ENCODE measurements at regions not wholly inside any gene's neighbourhood (a gene's known extent, or its start where the extent isn't known, plus 50 kb on each side); places are given as distances from the start of the nearest gene placed in this dataset.
"Not testable (repeated sequence)": the region's sequence is repeated elsewhere in the genome, so short reads cannot be mapped to it uniquely, and the experiment has no call there.

DNA sequence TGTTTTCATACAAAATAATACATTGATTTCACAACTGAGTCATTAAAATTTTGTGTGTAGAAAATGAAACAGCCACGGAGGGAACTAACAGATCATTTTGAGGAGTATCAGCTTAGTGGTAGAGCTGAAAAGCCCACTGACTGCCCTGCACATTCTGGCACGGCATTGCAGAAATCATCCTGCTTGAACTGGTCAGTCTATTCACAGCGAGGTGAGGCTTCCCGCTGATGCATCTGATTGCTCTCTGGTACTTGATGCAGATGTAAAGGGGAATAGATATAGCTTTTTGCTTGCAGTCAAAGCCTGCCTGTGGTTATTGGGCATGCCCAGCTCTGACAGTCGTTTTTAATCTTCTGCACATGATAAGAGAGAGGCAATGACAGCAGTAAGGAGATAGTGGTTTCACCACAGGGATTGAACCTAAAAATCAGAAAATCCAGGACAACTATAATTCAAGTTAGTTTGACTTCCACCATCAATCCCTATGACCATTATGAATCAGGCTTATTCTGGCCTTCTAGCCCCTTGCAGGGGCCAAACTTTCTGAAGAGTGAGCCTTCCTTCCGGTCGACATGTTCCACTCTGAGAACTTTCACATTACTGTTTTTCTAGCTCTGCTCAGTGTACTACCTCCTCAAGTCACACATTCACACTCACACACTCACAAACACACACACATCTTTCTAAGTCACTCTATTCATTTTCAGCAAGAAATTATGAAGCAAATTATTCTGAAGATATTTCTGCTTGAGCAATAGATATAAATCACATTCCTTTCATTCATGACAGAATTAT lies 782.8 kb upstream of the NUDT12 start:
- Mint-ChIP-seq H3K4me1 (ENCODE audit: low read depth) (no peaks in the 10 kb centered on the region), H3K27ac (no peak overlapping the region), H3K27me3 (ENCODE audit: low read depth) (no peaks in the 10 kb centered on the region), H3K9me3 (no peaks in the 10 kb centered on the region), H3K36me3 (ENCODE audit: low read depth) (no peaks in the 10 kb centered on the region), H3K4me3 (no peak overlapping the region)
- DNase-seq (ENCODE audit: low spot score), result no peak

DNA sequence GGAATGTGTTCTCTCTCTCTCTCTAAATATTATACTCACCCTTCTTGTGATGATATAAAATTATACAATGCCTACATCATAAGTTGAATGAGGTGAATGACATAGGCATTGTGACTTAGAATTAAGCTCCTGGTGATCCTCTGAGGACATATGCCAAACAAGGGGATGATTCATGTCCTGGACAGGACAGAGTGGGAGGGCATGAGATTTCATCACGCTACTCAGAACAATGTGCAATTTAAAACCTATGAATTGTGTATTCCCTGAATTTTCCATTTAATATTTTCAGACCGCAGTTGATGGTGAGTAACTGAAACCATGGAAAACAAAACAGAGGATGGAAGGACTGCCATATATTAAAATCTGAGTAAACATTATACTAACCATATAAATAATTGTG lies 782.2 kb upstream of the NUDT12 start:
- DNase-seq (ENCODE audit: low spot score), result no peak
- Mint-ChIP-seq H3K4me3 (no peak overlapping the region), H3K27me3 (ENCODE audit: low read depth) (no peaks in the 10 kb centered on the region), H3K36me3 (ENCODE audit: low read depth) (no peaks in the 10 kb centered on the region), H3K9me3 (no peaks in the 10 kb centered on the region), H3K4me1 (ENCODE audit: low read depth) (no peaks in the 10 kb centered on the region), H3K27ac (no peak overlapping the region)

DNA sequence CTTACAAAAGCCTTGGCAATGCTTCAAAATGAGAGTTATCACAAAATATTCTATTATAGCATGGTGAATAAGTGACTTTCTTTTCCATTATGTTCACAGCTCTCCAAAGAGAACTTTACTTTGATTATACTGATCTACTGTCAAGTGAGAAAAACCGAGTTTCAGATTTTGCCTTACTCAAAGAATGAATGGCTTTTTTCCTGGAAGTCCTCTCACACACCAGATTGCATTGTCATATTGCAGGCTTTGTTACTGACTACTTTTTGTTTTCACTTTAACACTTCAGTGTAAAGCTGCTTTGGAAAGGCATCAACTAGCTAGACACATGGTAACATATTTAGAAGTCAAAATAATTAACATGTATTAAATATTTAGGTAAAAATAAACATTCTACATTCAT lies 765.2 kb upstream of the NUDT12 start:
- no peak overlapping the region for H3K4me3 Mint-ChIP-seq
- H3K36me3 Mint-ChIP-seq (ENCODE audit: low read depth), result no peaks in the 10 kb centered on the region
- no peak for DNase-seq (ENCODE audit: low spot score)
- H3K27ac Mint-ChIP-seq, result no peak overlapping the region
- no peaks in the 10 kb centered on the region for H3K27me3 Mint-ChIP-seq (ENCODE audit: low read depth)
- peaks cover 27% of the 10 kb centered on the region for H3K9me3 Mint-ChIP-seq
- no peaks in the 10 kb centered on the region for H3K4me1 Mint-ChIP-seq (ENCODE audit: low read depth)

DNA sequence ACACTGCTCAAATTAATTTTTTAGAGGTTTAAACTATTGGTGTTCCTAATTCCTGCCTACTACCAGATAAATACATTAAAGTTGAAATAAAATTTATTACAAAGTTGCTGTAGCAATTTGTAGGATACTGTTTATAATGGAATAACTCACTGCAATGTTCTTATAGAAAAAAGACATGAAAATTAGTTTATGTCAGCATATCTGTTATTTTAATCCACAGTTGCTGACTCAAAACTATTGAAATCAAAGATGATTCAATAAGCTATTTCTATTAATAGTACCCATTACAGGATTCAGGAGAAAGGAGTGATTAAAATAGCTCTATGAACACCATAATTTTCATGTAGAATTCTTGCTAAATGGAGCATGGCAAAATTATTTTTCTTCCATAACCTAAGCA lies 764.4 kb upstream of the NUDT12 start:
- Mint-ChIP-seq H3K36me3 (ENCODE audit: low read depth) (no peaks in the 10 kb centered on the region), H3K4me3 (no peak overlapping the region), H3K27me3 (ENCODE audit: low read depth) (no peaks in the 10 kb centered on the region), H3K27ac (no peak overlapping the region), H3K9me3 (peaks cover 27% of the 10 kb centered on the region), H3K4me1 (ENCODE audit: low read depth) (no peaks in the 10 kb centered on the region)
- DNase-seq (ENCODE audit: low spot score), result no peak

DNA sequence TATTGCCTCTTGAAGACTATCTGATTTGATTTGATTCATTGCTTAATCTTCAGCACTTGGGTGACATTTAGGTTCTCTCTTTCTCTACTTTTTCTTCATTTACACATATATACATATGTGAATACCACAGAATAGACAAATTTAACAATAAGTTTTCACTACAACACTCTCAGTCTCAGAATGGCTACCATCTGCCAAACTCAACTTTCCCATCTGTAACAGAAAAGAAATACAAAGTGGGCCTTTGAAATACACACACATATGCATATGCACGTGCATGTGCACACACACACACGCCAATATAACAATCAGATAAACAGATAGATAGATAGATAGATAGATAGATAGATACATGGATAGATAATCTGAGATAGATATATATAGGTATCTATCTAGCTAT lies 762.8 kb upstream of the NUDT12 start:
- peaks cover 19% of the 10 kb centered on the region for H3K9me3 Mint-ChIP-seq
- H3K4me3 Mint-ChIP-seq, result no peak overlapping the region
- H3K36me3 Mint-ChIP-seq (ENCODE audit: low read depth), result no peaks in the 10 kb centered on the region
- H3K27me3 Mint-ChIP-seq (ENCODE audit: low read depth), result no peaks in the 10 kb centered on the region
- H3K4me1 Mint-ChIP-seq (ENCODE audit: low read depth), result no peaks in the 10 kb centered on the region
- no peak for DNase-seq (ENCODE audit: low spot score)
- H3K27ac Mint-ChIP-seq, result no peak overlapping the region

DNA sequence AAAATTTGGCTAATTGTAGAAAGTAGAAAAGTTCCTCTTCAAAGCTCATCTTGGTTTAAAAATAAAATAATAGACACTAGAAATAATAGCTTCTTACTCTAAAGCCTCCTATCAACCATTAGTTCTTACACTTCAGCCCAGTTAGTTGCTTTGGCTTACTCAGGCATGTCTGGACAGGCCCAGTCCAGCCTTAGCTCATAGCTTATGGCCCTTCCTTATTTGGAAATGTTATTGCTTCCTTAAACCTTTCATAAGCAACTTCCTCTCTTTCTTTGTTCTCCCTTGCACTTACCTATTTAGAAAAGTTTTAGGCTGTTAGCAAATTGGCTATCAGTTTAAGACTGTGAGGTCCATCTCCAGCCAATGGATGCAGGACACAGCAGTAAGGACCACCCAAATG lies 754.1 kb upstream of the NUDT12 start:
- not testable (repeated sequence) for H3K27ac Mint-ChIP-seq; H3K27me3 Mint-ChIP-seq (ENCODE audit: low read depth); H3K4me1 Mint-ChIP-seq (ENCODE audit: low read depth); H3K4me3 Mint-ChIP-seq; H3K36me3 Mint-ChIP-seq (ENCODE audit: low read depth); DNase-seq (ENCODE audit: low spot score)
- H3K9me3 Mint-ChIP-seq, result peaks cover 10% of the 10 kb centered on the region

DNA sequence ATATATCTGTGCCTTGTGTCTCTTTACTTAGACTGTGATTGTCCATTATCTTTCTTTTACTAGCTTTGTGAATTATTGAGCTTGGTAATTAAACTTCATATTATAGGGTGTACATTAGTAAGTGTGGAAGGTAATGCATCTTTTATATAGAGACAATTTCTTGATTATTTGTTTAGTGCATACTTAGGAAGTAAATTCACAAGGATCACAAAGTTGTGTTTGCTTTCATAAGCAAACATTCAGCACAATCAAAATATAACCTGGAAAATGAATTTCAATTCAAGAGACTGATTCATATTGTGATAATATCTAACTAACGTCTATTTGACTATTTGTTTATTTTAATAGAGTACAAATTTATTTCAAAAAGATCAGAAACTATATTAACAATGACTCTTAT lies 749.9 kb upstream of the NUDT12 start:
- no peaks in the 10 kb centered on the region for H3K36me3 Mint-ChIP-seq (ENCODE audit: low read depth)
- H3K4me3 Mint-ChIP-seq, result no peak overlapping the region
- no peaks in the 10 kb centered on the region for H3K27me3 Mint-ChIP-seq (ENCODE audit: low read depth)
- H3K9me3 Mint-ChIP-seq, result peaks cover 3% of the 10 kb centered on the region
- DNase-seq (ENCODE audit: low spot score), result no peak
- no peak overlapping the region for H3K27ac Mint-ChIP-seq
- H3K4me1 Mint-ChIP-seq (ENCODE audit: low read depth), result no peaks in the 10 kb centered on the region

DNA sequence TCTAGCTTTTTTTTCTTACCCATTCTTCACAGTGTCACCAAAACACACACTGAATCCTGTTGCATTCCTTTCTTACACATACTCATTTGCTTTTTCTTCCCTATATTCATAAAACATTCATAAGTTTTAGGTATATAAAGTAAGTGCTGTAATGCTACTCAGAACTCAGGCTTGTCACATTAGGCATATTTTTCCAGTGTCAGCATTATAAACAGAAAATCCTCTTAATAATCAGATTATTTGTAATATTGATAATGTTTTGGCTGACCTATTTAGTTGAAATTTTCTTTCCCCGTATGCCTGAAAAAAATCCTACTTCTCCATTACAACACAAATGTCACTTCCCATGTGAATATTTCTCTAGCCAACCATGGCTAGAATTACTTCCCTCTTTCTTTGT lies 743.0 kb upstream of the NUDT12 start:
- Mint-ChIP-seq H3K4me3 (no peak overlapping the region), H3K9me3 (peaks cover 3% of the 10 kb centered on the region), H3K27me3 (ENCODE audit: low read depth) (no peaks in the 10 kb centered on the region), H3K27ac (no peak overlapping the region), H3K36me3 (ENCODE audit: low read depth) (no peaks in the 10 kb centered on the region), H3K4me1 (ENCODE audit: low read depth) (no peaks in the 10 kb centered on the region)
- DNase-seq (ENCODE audit: low spot score), result no peak

DNA sequence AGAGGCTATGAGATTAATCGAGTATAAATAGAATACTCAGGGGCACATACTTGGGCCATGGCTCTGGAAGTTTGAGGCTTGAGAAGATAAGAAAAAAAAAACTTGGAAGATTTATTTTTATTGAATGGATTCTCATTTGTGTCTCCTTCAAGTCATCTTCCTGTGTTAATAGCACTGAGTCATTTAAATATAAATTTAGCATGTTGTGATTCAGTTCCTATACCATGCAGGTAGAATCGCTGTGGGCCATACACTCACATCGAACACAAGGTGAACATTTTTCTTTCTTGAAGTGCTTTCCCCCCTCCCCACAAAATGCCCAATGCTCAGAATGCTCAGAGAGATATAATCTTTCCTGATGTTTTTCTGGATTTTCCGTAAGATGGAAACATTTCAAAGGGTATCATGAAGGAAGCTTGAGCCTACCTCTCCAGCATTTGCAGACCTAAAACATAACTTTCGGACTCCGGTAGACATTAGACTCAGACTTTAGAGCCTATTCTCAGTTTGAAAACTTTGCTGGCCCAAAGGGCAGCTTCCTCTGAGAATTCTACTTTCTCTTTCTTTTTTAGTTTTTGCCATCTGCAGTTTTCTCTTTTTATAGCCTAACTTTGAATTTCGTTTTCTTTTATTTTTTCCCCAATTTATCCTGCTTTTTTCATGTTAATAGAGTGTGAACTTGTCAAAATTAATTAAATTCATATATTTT lies 737.6 kb upstream of the NUDT12 start:
- H3K27ac Mint-ChIP-seq, result no peak overlapping the region
- no peak for DNase-seq (ENCODE audit: low spot score)
- H3K36me3 Mint-ChIP-seq (ENCODE audit: low read depth), result no peaks in the 10 kb centered on the region
- peaks cover 18% of the 10 kb centered on the region for H3K9me3 Mint-ChIP-seq
- H3K4me1 Mint-ChIP-seq (ENCODE audit: low read depth), result no peaks in the 10 kb centered on the region
- no peak overlapping the region for H3K4me3 Mint-ChIP-seq
- H3K27me3 Mint-ChIP-seq (ENCODE audit: low read depth), result no peaks in the 10 kb centered on the region

DNA sequence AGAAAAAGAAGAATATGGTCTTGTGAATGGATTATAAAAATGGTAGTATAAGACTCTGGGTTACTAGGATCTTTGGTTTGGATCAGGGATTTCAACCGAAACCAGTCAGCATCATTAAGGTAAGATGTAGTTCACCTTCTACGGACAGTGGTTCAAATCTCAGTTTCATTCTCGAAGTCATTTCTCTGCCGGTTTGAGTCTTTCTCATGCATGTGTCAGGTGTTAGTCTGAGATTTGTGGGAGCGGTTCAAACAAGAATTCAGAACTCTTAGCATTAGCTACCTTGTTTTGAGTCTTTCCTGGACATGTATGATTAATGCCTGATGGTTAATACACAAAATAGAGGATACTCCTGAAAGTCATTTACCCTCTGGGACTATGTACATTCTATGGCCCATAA lies 735.9 kb upstream of the NUDT12 start:
- Mint-ChIP-seq H3K27me3 (ENCODE audit: low read depth) (no peaks in the 10 kb centered on the region), H3K9me3 (peaks cover 24% of the 10 kb centered on the region), H3K4me3 (no peak overlapping the region), H3K36me3 (ENCODE audit: low read depth) (no peaks in the 10 kb centered on the region), H3K4me1 (ENCODE audit: low read depth) (no peaks in the 10 kb centered on the region), H3K27ac (no peak overlapping the region)
- DNase-seq (ENCODE audit: low spot score), result no peak

DNA sequence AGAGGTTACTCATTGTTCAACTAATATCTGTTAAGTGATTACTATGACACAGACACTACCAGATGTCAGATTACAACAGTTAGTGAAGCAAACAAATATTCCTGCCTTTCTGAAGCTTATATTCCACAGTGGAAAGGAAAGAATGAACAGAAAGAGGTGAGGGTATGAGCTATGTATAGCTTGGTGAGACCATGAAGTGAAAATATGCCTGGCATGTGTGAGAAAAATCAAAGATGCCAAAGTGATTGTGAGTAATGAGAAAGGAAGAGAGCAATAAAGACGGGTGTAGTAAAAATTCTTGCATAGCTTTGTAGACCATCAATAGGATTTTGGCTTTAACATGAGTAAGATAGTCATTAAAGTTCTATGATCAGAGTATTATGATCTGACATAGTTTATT lies 734.5 kb upstream of the NUDT12 start:
- no peak for DNase-seq (ENCODE audit: low spot score)
- no peaks in the 10 kb centered on the region for H3K27me3 Mint-ChIP-seq (ENCODE audit: low read depth)
- H3K27ac Mint-ChIP-seq, result no peak overlapping the region
- no peak overlapping the region for H3K4me3 Mint-ChIP-seq
- H3K9me3 Mint-ChIP-seq, result peaks cover 33% of the 10 kb centered on the region
- no peaks in the 10 kb centered on the region for H3K36me3 Mint-ChIP-seq (ENCODE audit: low read depth)
- no peaks in the 10 kb centered on the region for H3K4me1 Mint-ChIP-seq (ENCODE audit: low read depth)

DNA sequence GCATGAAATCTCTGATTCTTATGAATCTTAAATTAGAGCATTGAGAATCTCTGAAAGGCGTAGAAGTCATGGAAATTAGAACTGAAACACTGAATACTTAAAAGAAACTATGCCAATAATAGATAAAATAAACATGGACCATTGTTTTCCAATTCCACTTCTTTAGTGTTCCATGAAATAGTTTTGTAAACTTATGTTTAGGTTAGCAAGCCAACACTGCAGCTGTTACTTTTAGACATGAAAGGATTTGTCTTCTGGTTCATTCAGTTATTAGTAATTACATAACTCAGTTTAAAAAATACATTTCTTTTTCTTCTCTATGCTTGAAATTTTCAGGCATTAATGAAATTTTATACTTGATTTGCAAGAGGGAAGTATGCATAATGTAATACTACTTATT lies 733.4 kb upstream of the NUDT12 start:
- no peaks in the 10 kb centered on the region for H3K36me3 Mint-ChIP-seq (ENCODE audit: low read depth)
- no peak overlapping the region for H3K27ac Mint-ChIP-seq
- DNase-seq (ENCODE audit: low spot score), result no peak
- peaks cover 38% of the 10 kb centered on the region for H3K9me3 Mint-ChIP-seq
- no peaks in the 10 kb centered on the region for H3K4me1 Mint-ChIP-seq (ENCODE audit: low read depth)
- H3K4me3 Mint-ChIP-seq, result no peak overlapping the region
- H3K27me3 Mint-ChIP-seq (ENCODE audit: low read depth), result no peaks in the 10 kb centered on the region

DNA sequence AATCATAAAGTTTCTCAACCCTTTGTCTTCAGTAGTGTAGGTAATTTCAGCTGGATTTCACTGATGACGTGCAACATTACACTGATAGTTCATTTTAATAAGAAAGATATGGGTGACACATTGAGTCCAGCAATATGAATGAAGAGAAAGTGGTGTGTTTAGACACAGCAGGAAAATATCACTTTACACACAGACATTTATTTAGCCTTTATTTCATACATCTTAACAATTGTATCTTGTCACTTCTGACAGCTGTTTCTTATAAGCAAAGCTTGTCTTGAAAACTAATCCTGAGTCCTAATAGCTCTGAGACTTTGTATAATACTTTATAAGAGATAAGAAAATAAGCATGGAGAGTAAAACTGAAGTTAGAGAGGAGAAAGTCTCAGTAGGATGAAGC lies 720.5 kb upstream of the NUDT12 start:
- no peak overlapping the region for H3K4me3 Mint-ChIP-seq
- DNase-seq (ENCODE audit: low spot score), result no peak
- H3K27ac Mint-ChIP-seq, result no peak overlapping the region
- no peaks in the 10 kb centered on the region for H3K4me1 Mint-ChIP-seq (ENCODE audit: low read depth)
- H3K27me3 Mint-ChIP-seq (ENCODE audit: low read depth), result no peaks in the 10 kb centered on the region
- peaks cover 23% of the 10 kb centered on the region for H3K9me3 Mint-ChIP-seq
- no peaks in the 10 kb centered on the region for H3K36me3 Mint-ChIP-seq (ENCODE audit: low read depth)

DNA sequence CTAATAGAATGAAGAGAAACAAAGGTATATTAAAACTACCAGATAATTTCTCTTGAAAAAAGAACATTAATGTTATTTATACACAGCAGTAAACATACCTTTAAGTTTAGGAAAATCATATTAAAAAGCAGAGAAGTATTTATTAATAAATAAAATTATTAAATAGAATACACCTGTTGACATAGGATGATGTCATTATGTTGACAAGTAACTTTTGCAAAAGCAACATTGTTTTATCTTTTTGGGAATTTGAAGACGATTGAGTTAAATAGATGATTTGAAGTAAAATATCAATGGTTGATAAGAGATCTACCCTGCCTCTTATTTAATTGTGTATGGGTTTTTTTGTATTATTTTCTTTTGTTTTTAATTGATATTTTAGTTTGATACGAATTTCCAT lies 711.1 kb upstream of the NUDT12 start:
- Mint-ChIP-seq H3K27ac (no peak overlapping the region), H3K4me1 (ENCODE audit: low read depth) (no peaks in the 10 kb centered on the region)

More for the DNA sequence above, 711.1 kb upstream of the NUDT12 start:
- Mint-ChIP-seq H3K27me3 (ENCODE audit: low read depth) (no peaks in the 10 kb centered on the region), H3K36me3 (ENCODE audit: low read depth) (no peaks in the 10 kb centered on the region), H3K9me3 (peaks cover 6% of the 10 kb centered on the region), H3K4me3 (no peak overlapping the region)
- no peak for DNase-seq (ENCODE audit: low spot score)

All from T-helper 2 cell treated with Interferon-gamma antibody and Interleukin-4, amounts not matched to agents 5 μg/mL and 100 μg/mL, for 36 hours (primary cell).